ENCODE measurements at regions not wholly inside any gene's neighbourhood (a gene's known extent, or its start where the extent isn't known, plus 50 kb on each side); places are given as distances from the start of the nearest gene placed in this dataset.

- dilution Hi-C loops (cut with MboI; ENCODE audit: extremely low pct_ligation_motif_present, low sequenced_read_pairs) = no loop called here
Observed at GRCh38 chr10:123523833-123524232, 142.3 kb upstream of the GPR26 start.

GRCh38 chr10:123526356-123527064 lies 139.6 kb upstream of the GPR26 start:
- dilution Hi-C loops (cut with MboI; ENCODE audit: extremely low pct_ligation_motif_present, low sequenced_read_pairs) = no loop called here
- FAIRE-seq (no peak), DNase-seq (ENCODE audit: low read depth, low spot score) (no peak)
- Histone ChIP-seq H3K27me3 (ENCODE audit: control insufficient read depth, extremely low read depth, insufficient read depth, low read length) (no peaks in the 10 kb centered on the region), H3K36me3 (ENCODE audit: control insufficient read depth in 2 of 2, extremely low read depth in 1 of 2, insufficient read depth in 2 of 2, low read length in 2 of 2) (no peaks in the 10 kb centered on the region), H3K9ac (ENCODE audit: control insufficient read depth, extremely low read depth, insufficient read depth, low read length) (no peak overlapping the region), H3K79me2 (ENCODE audit: control insufficient read depth, insufficient read depth, low read length) (no peaks in the 10 kb centered on the region), H3K9me3 (ENCODE audit: control insufficient read depth, low read depth, low read length) (no peaks in the 10 kb centered on the region), H3K27ac (ENCODE audit: control insufficient read depth, insufficient read depth, low read length) (no peak overlapping the region), H3K4me2 (ENCODE audit: control insufficient read depth, extremely low read depth, insufficient read depth, low read depth, low read length) (no peak overlapping the region), H3K9me1 (ENCODE audit: control insufficient read depth, extremely low read depth, insufficient read depth, low read length) (no peaks in the 10 kb centered on the region), H3K4me1 (ENCODE audit: control insufficient read depth, extremely low read depth, insufficient read depth, low read length) (no peaks in the 10 kb centered on the region), H2AFZ (ENCODE audit: control insufficient read depth, low read length) (no peak overlapping the region), H4K20me1 (ENCODE audit: control insufficient read depth, extremely low read depth, insufficient read depth, low read length) (no peaks in the 10 kb centered on the region), H3K4me3 (ENCODE audit: control insufficient read depth in 2 of 3, extremely low read depth in 1 of 3, insufficient read depth in 2 of 3, low read depth in 1 of 3, low read length in 3 of 3) (no peak overlapping the region)
- TF ChIP-seq EZH2 (IDR thresholded peaks at IDR 0.05; ENCODE audit: low read length) = no peak

More at GRCh38 chr10:123523833-123524232, 142.3 kb upstream of the GPR26 start:
- Histone ChIP-seq H3K36me3 (ENCODE audit: control insufficient read depth in 2 of 2, extremely low read depth in 1 of 2, insufficient read depth in 2 of 2, low read length in 2 of 2) (no peaks in the 10 kb centered on the region), H3K4me1 (ENCODE audit: control insufficient read depth, extremely low read depth, insufficient read depth, low read length) (no peaks in the 10 kb centered on the region), H3K27me3 (ENCODE audit: control insufficient read depth, extremely low read depth, insufficient read depth, low read length) (no peaks in the 10 kb centered on the region), H3K9ac (ENCODE audit: control insufficient read depth, extremely low read depth, insufficient read depth, low read length) (no peak overlapping the region), H3K79me2 (ENCODE audit: control insufficient read depth, insufficient read depth, low read length) (no peaks in the 10 kb centered on the region), H3K4me2 (ENCODE audit: control insufficient read depth, extremely low read depth, insufficient read depth, low read depth, low read length) (no peak overlapping the region), H2AFZ (ENCODE audit: control insufficient read depth, low read length) (no peak overlapping the region), H3K4me3 (ENCODE audit: control insufficient read depth in 2 of 3, extremely low read depth in 1 of 3, insufficient read depth in 2 of 3, low read depth in 1 of 3, low read length in 3 of 3) (no peak overlapping the region), H4K20me1 (ENCODE audit: control insufficient read depth, extremely low read depth, insufficient read depth, low read length) (no peaks in the 10 kb centered on the region), H3K27ac (ENCODE audit: control insufficient read depth, insufficient read depth, low read length) (no peak overlapping the region), H3K9me1 (ENCODE audit: control insufficient read depth, extremely low read depth, insufficient read depth, low read length) (no peaks in the 10 kb centered on the region), H3K9me3 (ENCODE audit: control insufficient read depth, low read depth, low read length) (no peaks in the 10 kb centered on the region)
- FAIRE-seq (no peak), DNase-seq (ENCODE audit: low read depth, low spot score) (no peak)
- TF ChIP-seq CTCF (optimal IDR thresholded peaks at IDR 0.05 in 1 of 3, IDR thresholded peaks at IDR 0.05 in 1 of 3, conservative IDR thresholded peaks at IDR 0.05 in 1 of 3; ENCODE audit: extremely low read depth in 1 of 3, insufficient read depth in 2 of 3, low read length in 3 of 3) (no peak), EZH2 (IDR thresholded peaks at IDR 0.05; ENCODE audit: low read length) (no peak)

GRCh38 chr10:123527151-123527550 lies 139.0 kb upstream of the GPR26 start:
- Histone ChIP-seq H3K9me1 (ENCODE audit: control insufficient read depth, extremely low read depth, insufficient read depth, low read length) (no peaks in the 10 kb centered on the region), H3K9me3 (ENCODE audit: control insufficient read depth, low read depth, low read length) (no peaks in the 10 kb centered on the region), H3K4me2 (ENCODE audit: control insufficient read depth, extremely low read depth, insufficient read depth, low read depth, low read length) (no peak overlapping the region), H3K36me3 (ENCODE audit: control insufficient read depth in 2 of 2, extremely low read depth in 1 of 2, insufficient read depth in 2 of 2, low read length in 2 of 2) (no peaks in the 10 kb centered on the region), H3K27ac (ENCODE audit: control insufficient read depth, insufficient read depth, low read length) (no peak overlapping the region), H4K20me1 (ENCODE audit: control insufficient read depth, extremely low read depth, insufficient read depth, low read length) (no peaks in the 10 kb centered on the region), H3K4me3 (ENCODE audit: control insufficient read depth in 2 of 3, extremely low read depth in 1 of 3, insufficient read depth in 2 of 3, low read depth in 1 of 3, low read length in 3 of 3) (no peak overlapping the region), H3K79me2 (ENCODE audit: control insufficient read depth, insufficient read depth, low read length) (no peaks in the 10 kb centered on the region), H3K4me1 (ENCODE audit: control insufficient read depth, extremely low read depth, insufficient read depth, low read length) (no peaks in the 10 kb centered on the region), H3K9ac (ENCODE audit: control insufficient read depth, extremely low read depth, insufficient read depth, low read length) (no peak overlapping the region), H2AFZ (ENCODE audit: control insufficient read depth, low read length) (no peak overlapping the region), H3K27me3 (ENCODE audit: control insufficient read depth, extremely low read depth, insufficient read depth, low read length) (no peaks in the 10 kb centered on the region)
- DNase-seq (ENCODE audit: low read depth, low spot score) = no peak
- dilution Hi-C loops (cut with MboI; ENCODE audit: extremely low pct_ligation_motif_present, low sequenced_read_pairs) = no loop called here
- no peak for FAIRE-seq
- TF ChIP-seq CTCF (optimal IDR thresholded peaks at IDR 0.05 in 1 of 3, IDR thresholded peaks at IDR 0.05 in 1 of 3, conservative IDR thresholded peaks at IDR 0.05 in 1 of 3; ENCODE audit: extremely low read depth in 1 of 3, insufficient read depth in 2 of 3, low read length in 3 of 3) (no peak), EZH2 (IDR thresholded peaks at IDR 0.05; ENCODE audit: low read length) (no peak)
